Large intestine (tissue), 3 donors: ENCODE measurements at regions not wholly inside any gene's neighbourhood (a gene's known extent, or its start where the extent isn't known, plus 50 kb on each side); places are given as distances from the start of the nearest gene placed in this dataset.

ENCODE experiments used
- DNase-seq, 2 donors: peaks; one replicate each; pipeline versions ENCODE4 v3.0.0 to v3.0.0-alpha.2; 2013
- H3K27ac ChIP-seq: one replicate; pipeline ENCODE4 v1.5.1; 2013; ENCODE audit warnings: low read length
- H3K27me3 ChIP-seq: 2 replicates; pipeline ENCODE4 v1.6.1; 2013; ENCODE audit warnings: low read length; ENCODE audit not compliant: control insufficient read depth, insufficient read depth
- H3K36me3 ChIP-seq: 2 replicates; pipeline ENCODE4 v1.6.1; 2013; ENCODE audit warnings: low read length; ENCODE audit not compliant: control insufficient read depth, insufficient read depth
- H3K4me1 ChIP-seq: one replicate; pipeline ENCODE4 v1.6.1; 2013; ENCODE audit warnings: low read length; ENCODE audit not compliant: control insufficient read depth, insufficient read depth
- H3K4me3 ChIP-seq: one replicate; pipeline ENCODE4 v1.5.1; 2013; ENCODE audit warnings: low read length
- H3K9me3 ChIP-seq: one replicate; pipeline ENCODE4 v1.6.1; 2013; ENCODE audit warnings: mild to moderate bottlenecking, low read depth, low read length, moderate library complexity; ENCODE audit not compliant: control insufficient read depth
- WGBS: methylation state at CpG from one replicate; pipeline ENCODE4 v1.1.5; 2013; ENCODE audit warnings: low lambda C conversion rate; ENCODE audit not compliant: insufficient coverage; 5-methylcytosine and 5-hydroxymethylcytosine counted together

DNA sequence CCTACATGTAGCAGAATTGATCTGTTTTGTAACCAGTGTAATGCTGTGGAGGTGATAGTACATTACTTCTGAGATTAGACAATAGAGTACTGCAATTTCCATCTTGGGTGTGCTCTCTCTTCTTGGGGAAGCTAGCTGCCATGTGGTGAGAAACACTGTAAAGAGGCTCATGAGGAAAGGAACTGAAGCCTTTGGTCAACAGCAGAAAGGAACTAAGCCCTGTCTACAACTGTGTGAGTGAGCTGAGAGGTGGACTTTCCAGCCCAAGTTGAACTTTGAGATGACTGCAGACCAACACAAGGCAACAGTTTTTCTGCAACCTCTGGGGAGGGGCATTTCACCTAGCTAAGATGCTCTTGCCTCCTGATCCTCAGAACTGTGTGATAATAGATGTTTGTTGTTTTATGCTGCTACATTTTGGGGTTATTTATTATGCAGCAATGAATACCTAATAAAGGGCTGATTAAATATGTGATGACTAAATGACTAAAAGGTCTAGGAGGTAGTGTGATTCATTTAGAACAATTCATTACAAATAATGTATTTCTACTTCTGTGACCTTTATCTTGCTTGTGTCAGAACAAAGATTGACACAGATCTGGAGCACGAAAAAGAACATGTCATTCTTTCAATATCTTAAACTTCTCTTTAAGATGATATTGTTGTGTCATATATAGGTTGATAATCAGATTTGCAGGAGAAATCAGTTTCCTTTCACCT, 121.6 kb upstream of the THRB start:
- Histone ChIP-seq H3K27me3 (no peaks in the 10 kb centered on the region), H3K27ac (peak overlapping the region; percentile 80), H3K36me3 (no peaks in the 10 kb centered on the region), H3K4me1 (peaks cover 27% of the 10 kb centered on the region), H3K4me3 (no peak overlapping the region), H3K9me3 (no peaks in the 10 kb centered on the region)
- DNase-seq: peak; percentile 63 to 82
- WGBS: 33% methylated on average over 1 of the region's 1 CpG

DNA sequence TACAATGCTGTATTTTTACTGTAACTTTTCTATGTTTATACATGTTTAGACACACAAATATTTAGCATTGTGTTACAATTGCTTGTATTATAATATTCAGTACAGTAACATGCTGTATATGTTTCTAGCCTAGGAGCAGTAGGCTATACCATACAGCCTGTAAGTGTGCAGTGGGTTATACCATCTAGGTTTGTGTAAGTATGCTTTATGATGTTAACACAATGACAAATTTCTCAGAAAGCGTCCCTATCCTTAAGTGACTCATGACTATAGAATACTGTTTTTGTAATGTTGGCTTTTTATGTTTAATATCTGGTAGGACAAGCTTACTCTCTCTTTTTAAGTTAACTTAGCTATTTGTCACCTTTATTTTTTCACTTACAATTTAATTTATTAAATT, 127.5 kb upstream of the THRB start:
- no peak overlapping the region for H3K4me3 ChIP-seq
- 40% methylated on average over 1 of the region's 1 CpG for WGBS
- H3K27ac ChIP-seq: no peak overlapping the region
- no peaks in the 10 kb centered on the region for H3K36me3 ChIP-seq
- H3K9me3 ChIP-seq: peaks cover 13% of the 10 kb centered on the region
- H3K4me1 ChIP-seq: peaks cover under 1% of the 10 kb centered on the region
- no peak for DNase-seq
- no peaks in the 10 kb centered on the region for H3K27me3 ChIP-seq

DNA sequence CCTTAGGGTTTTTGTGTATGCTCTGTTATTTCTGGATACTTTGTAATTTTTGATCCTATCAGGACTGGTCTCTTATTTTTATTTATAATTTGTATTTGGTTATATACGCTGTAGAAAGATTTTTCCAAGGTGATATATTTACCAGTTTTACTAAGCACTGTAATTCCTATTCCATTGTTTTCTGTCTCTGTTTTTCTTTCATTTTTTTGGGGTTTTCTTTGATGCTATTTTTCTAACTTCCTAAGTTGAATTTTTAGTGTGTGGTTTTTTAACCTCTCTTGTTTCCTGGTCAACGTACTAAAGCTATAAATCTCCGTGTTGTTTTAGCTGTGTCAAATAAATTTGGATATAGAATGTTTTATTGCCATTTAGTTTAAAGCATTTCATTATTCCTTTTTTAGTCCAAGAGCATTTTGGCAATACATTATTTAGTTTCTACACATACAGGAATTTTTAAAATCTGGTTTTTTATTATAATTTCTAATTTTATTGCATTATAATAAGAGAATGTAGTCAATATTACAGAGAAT, 128.1 kb upstream of the THRB start:
- 100% methylated on average over 1 of the region's 3 CpGs for WGBS
- Histone ChIP-seq H3K4me3 (no peak overlapping the region), H3K27ac (no peak overlapping the region), H3K36me3 (no peaks in the 10 kb centered on the region), H3K27me3 (no peaks in the 10 kb centered on the region), H3K9me3 (peaks cover 13% of the 10 kb centered on the region), H3K4me1 (no peaks in the 10 kb centered on the region)
- DNase-seq: no peak

DNA sequence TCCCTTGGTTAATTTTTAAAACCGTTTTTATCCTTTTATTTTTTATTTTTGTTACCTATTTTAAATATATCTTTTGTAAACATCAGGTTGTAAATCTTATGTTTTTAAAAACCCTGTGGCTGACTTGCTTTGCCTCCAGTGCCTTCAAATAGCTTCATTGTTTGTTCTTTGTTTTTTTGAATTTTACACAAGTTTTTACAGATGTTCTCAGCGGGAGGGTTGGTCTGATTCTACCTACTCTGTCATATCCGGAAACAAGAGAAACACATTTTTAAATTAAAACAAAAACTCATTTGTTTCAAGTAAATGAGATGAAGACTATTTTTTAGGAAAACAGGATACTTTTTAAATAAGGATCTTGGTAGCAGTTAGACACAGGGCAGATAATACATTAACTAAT, 129.0 kb upstream of the THRB start:
- H3K4me3 ChIP-seq: no peak overlapping the region
- H3K27me3 ChIP-seq: no peaks in the 10 kb centered on the region
- H3K27ac ChIP-seq: no peak overlapping the region
- no peak for DNase-seq
- 73% methylated on average over 3 of the region's 3 CpGs for WGBS
- H3K4me1 ChIP-seq: no peaks in the 10 kb centered on the region
- peaks cover 13% of the 10 kb centered on the region for H3K9me3 ChIP-seq
- no peaks in the 10 kb centered on the region for H3K36me3 ChIP-seq

DNA sequence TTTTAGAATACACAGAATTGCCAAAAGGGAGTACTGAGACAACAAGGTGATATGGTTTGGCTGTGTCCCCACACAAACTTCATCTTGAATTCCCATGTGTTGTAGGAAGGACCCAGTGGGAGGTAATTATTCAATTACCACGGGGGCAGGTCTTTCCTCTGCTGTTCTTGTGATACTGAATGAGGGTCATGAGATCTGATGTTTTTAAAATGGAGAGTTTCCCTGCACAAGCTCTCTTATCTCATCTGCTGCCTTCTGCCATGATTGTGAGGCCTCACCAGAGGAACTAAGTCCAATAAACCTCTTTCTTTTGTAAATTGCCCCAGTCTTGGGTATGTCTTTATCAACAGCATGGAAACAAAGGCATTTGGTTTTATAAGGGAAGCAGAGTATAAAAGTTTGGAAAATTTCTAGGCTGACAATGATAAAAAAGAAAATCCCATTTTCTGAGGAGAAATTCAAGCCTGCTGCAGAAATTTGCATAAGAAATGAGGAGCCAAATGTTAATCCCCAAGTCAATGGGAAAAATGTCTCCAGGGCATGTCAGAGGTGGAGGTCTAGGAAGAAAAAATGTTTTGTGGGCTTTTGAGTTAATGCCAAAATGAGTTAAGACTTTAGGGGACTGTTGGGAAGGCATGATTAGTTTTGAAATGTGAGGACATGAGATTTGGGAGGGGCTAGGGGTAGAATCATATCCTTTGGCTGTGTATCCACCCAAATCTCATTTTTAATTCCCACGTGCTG, 130.5 kb upstream of the THRB start:
- H3K4me3 ChIP-seq: no peak overlapping the region
- H3K36me3 ChIP-seq: no peaks in the 10 kb centered on the region
- peaks cover 13% of the 10 kb centered on the region for H3K4me1 ChIP-seq
- no peak overlapping the region for H3K27ac ChIP-seq
- H3K9me3 ChIP-seq: peaks cover 13% of the 10 kb centered on the region
- WGBS: no CpG with 5 or more reads among the region's 2 CpGs
- no peaks in the 10 kb centered on the region for H3K27me3 ChIP-seq
- no peak for DNase-seq

DNA sequence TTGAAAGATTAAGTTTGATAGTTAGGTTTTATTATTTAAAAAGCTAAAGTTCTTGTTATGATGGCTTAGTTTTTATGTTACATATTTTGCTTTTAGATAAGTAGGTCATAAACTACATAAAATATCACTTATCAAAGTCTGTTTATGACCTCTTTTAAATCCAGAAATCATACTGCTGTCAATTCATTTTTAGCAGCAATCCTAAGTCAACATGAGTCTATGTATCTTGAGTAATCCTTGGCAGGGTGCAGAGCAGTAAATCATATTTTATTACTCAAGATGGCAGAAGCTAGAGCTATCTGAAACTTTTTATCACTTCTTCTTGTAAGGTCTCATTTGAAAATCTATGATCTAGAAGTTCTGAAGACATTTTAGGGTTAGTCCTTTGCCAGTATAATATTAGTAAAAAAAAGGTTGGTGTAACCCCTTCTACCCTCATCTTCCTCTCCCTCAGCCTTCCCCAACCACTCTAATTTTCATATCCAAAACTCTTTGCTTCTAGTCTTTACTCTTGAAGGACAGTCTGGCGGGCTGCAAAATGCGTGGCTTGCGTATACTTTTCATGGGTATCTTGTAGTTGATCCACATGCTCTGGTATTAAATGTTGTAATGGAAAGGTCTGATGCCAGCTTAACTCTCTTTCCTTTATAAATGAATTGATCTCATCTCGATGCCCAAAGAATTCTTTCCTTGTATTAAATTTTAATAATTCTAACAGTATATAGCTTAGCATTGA, 134.0 kb upstream of the THRB start:
- no peaks in the 10 kb centered on the region for H3K36me3 ChIP-seq
- peaks cover 15% of the 10 kb centered on the region for H3K4me1 ChIP-seq
- peak overlapping the region; percentile 56 for H3K27ac ChIP-seq
- H3K4me3 ChIP-seq: no peak overlapping the region
- H3K9me3 ChIP-seq: peaks cover 13% of the 10 kb centered on the region
- DNase-seq: peak; percentile 71 to 84
- no peaks in the 10 kb centered on the region for H3K27me3 ChIP-seq
- no CpG with 5 or more reads among the region's 4 CpGs for WGBS

DNA sequence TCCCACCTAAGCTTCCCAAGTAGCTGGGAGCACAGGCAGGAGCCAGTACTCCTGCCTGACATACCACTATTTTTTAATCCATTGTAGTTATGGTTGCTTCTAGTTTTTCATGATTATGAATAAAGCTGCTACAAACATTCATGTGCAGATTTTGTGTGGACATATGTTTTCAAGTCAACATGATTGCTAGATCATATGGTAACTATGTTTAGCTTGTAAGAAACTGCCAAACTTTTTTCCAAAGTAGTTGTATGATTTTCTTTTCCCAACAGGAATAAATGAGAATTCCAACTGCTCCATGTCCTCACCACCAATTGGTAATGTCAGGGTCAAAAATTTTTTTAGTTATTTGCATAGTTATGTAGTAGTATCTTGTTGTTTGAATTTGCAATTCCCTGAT, 136.8 kb upstream of the THRB start:
- Histone ChIP-seq H3K9me3 (no peaks in the 10 kb centered on the region), H3K4me1 (peaks cover 15% of the 10 kb centered on the region), H3K27me3 (no peaks in the 10 kb centered on the region), H3K27ac (no peak overlapping the region), H3K36me3 (no peaks in the 10 kb centered on the region), H3K4me3 (no peak overlapping the region)
- no peak for DNase-seq

DNA sequence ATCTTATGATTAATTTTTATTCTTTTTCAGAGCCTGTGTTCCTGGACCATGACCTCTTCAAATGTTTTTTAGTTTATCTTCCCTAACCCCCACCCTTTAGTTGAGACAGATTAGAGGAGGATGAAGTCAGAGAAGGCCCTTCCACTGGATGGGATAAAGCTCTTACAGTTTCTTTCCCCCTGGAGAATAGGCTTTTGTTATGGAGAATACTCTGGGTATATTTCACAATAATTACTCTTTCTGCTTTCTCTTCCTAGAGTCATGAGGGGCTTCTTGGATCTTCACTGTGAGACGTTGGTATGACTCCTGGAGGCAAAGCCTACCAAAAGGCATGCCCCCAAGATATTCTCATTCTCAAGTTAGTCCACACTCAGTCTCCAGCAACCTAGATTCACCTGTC, 144.4 kb upstream of the THRB start:
- no peaks in the 10 kb centered on the region for H3K9me3 ChIP-seq
- H3K4me3 ChIP-seq: no peak overlapping the region
- H3K4me1 ChIP-seq: peaks cover 8% of the 10 kb centered on the region
- H3K27me3 ChIP-seq: no peaks in the 10 kb centered on the region
- H3K27ac ChIP-seq: peak overlapping the region; percentile 19
- H3K36me3 ChIP-seq: no peaks in the 10 kb centered on the region
- no peak for DNase-seq
- WGBS: no CpG with 5 or more reads among the region's 1 CpG

DNA sequence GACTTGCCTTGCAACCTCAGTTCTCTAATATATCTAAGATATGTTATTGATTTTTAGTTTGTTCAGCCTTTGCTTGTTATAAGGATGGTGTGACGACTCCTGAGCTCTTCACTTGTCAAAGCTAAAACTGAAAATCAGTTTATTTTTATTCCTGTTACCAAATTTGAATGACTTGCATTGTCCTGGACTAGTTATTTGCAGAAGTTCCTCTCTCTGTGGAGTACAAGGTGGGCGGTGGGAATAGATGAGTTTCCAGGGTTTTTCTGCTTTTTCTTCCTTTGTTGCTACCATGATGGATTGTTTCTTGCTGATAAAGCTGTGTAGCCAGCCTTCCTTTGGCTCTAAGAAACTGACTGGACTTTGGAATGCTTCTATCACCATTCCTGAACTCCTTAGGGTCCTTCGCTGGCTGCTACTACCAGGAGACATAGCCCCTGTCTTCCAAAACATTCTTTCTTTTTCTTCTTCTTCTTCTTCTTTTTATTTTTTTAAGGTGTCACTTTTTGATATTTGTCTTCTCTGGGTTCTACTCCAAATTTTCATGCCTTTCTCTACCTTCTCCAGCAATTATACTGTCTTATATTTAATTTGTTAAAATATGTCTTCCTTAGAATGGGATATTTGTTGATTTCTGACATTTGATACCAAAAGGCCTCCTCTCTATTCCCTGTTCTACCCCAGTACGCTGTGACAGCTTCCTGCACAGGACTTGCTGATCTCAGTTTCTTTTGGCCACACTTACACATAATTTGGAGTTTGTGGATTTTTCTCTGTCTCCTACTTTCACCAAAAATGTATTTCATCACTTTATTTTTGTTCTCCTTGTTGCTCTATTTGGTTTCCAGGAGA, 145.1 kb upstream of the THRB start:
- Histone ChIP-seq H3K36me3 (no peaks in the 10 kb centered on the region), H3K27ac (peak overlapping the region; percentile 19), H3K9me3 (no peaks in the 10 kb centered on the region), H3K4me1 (peaks cover 8% of the 10 kb centered on the region), H3K4me3 (no peak overlapping the region), H3K27me3 (no peaks in the 10 kb centered on the region)
- WGBS: 45% methylated on average over 2 of the region's 4 CpGs
- DNase-seq: peak in 1 of 2 donors; percentile 66
